GM23338 (cell line): ENCODE measurements at regions not wholly inside any gene's neighbourhood (a gene's known extent, or its start where the extent isn't known, plus 50 kb on each side); places are given as distances from the start of the nearest gene placed in this dataset.

Experiments used
- ATAC-seq: fragments of 200-7000 bp; cut with Tn5 transposase; 3 replicates; pipeline ENCODE4 v1.9.1; 2020
- DNase-seq: peaks from one replicate; pipeline ENCODE4 v3.0.0-alpha.2; 2015; ENCODE audit warnings: low spot score
- H2AFZ ChIP-seq: fragments of 200-600 bp; sonication (generic); 2 replicates; pipeline ENCODE4 v1.8.0; 2016; ENCODE audit warnings: antibody characterized with exemption, mild to moderate bottlenecking, moderate library complexity
- H3F3A ChIP-seq: fragments of 200-600 bp; sonication (generic); replicated peaks from 2 replicates; pipeline ENCODE4 v1.8.0; 2017; ENCODE audit warnings: antibody characterized with exemption, mixed run types, low read depth
- H3K27ac ChIP-seq: fragments of 200-600 bp; sonication (generic); 2 replicates; pipeline ENCODE4 v1.6.1; 2016; ENCODE audit warnings: low read depth
- H3K27me3 ChIP-seq: fragments of 200-600 bp; sonication (generic); 2 replicates; pipeline ENCODE4 v1.8.0; 2016; ENCODE audit warnings: mild to moderate bottlenecking, mixed run types, moderate library complexity; ENCODE audit not compliant: insufficient read depth
- H3K36me3 ChIP-seq: fragments of 200-600 bp; sonication (generic); 2 replicates; pipeline ENCODE4 v1.8.0; 2016; ENCODE audit warnings: mild to moderate bottlenecking; ENCODE audit not compliant: insufficient read depth
- H3K4me1 ChIP-seq: fragments of 200-600 bp; sonication (generic); 2 replicates; pipeline ENCODE4 v1.8.0; 2016; ENCODE audit warnings: mild to moderate bottlenecking, moderate library complexity; ENCODE audit not compliant: insufficient read depth
- H3K4me2 ChIP-seq: fragments of 200-600 bp; sonication (generic); 2 replicates; pipeline ENCODE4 v1.7.1; 2017; ENCODE audit warnings: mixed run types
- H3K4me3 ChIP-seq: fragments of 200-600 bp; sonication (generic); 2 replicates; pipeline ENCODE4 v1.6.1; 2016; ENCODE audit warnings: mixed run types
- H3K79me2 ChIP-seq: fragments of 200-600 bp; sonication (generic); replicated peaks from 2 replicates; pipeline ENCODE4 v1.8.0; 2017; ENCODE audit warnings: mild to moderate bottlenecking; ENCODE audit not compliant: insufficient read depth
- H3K9me2 ChIP-seq: fragments of 200-600 bp; sonication (generic); 2 replicates; pipeline ENCODE4 v1.8.0; 2017; ENCODE audit not compliant: insufficient read depth
- H4K20me1 ChIP-seq: fragments of 200-600 bp; sonication (generic); replicated peaks from 2 replicates; pipeline ENCODE4 v1.8.0; 2017; ENCODE audit warnings: mild to moderate bottlenecking; ENCODE audit not compliant: insufficient read depth
- H3K27ac Mint-ChIP-seq: 2 replicates; pipeline ENCODE4 v1.8.0; 2020; ENCODE audit warnings: inconsistent platforms, mild to moderate bottlenecking, moderate library complexity, mixed read lengths
- H3K27me3 Mint-ChIP-seq: 3 replicates; pipeline ENCODE4 v1.8.0; 2022; ENCODE audit warnings: low read depth, mild to moderate bottlenecking, moderate library complexity, mixed read lengths, inconsistent platforms; ENCODE audit not compliant: insufficient read depth, poor library complexity
- H3K36me3 Mint-ChIP-seq: 3 replicates; pipeline ENCODE4 v1.8.0; 2021; ENCODE audit warnings: low read depth, mild to moderate bottlenecking, inconsistent platforms, moderate library complexity, mixed read lengths
- H3K4me1 Mint-ChIP-seq: 3 replicates; pipeline ENCODE4 v1.8.0; 2020; ENCODE audit warnings: mild to moderate bottlenecking, inconsistent platforms, mixed read lengths
- H3K4me3 Mint-ChIP-seq: 3 replicates; pipeline ENCODE4 v1.8.0; 2021; ENCODE audit warnings: moderate library complexity, mild to moderate bottlenecking, inconsistent platforms, mixed read lengths
- H3K9me3 Mint-ChIP-seq: 3 replicates; pipeline ENCODE4 v1.8.0; 2020; ENCODE audit warnings: moderate library complexity, mild to moderate bottlenecking, inconsistent platforms, mixed read lengths
- CREB1 ChIP-seq: fragments of 250-450 bp; sonication (Bioruptor Pico); IDR thresholded peaks from 2 replicates; pipeline ENCODE4 v1.5.0; 2020; ENCODE audit warnings: low read depth, mild to moderate bottlenecking, moderate library complexity
- EZH2 ChIP-seq: fragments of 200-600 bp; sonication (generic); IDR thresholded peaks from one replicate; pipeline ENCODE4 v1.8.0; 2017; ENCODE audit warnings: antibody characterized with exemption, mild to moderate bottlenecking, low read depth; ENCODE audit not compliant: unreplicated experiment
- EZH2phosphoT487 ChIP-seq: fragments of 200-600 bp; sonication (generic); IDR thresholded peaks from one replicate; pipeline ENCODE4 v1.8.1; 2018; ENCODE audit warnings: antibody characterized with exemption; ENCODE audit not compliant: unreplicated experiment
- JUNB ChIP-seq: IDR thresholded peaks from one replicate; pipeline ENCODE4 v1.6.1; 2016; ENCODE audit warnings: antibody characterized with exemption; ENCODE audit not compliant: unreplicated experiment
- NANOG ChIP-seq: IDR thresholded peaks from 2 replicates; pipeline ENCODE4 v1.6.1; 2016; ENCODE audit warnings: antibody characterized with exemption, borderline replicate concordance
- POLR2AphosphoS5 ChIP-seq: IDR thresholded peaks from 2 replicates; pipeline ENCODE4 v1.6.1; 2016; ENCODE audit warnings: antibody characterized with exemption, low read depth
- STAT1 ChIP-seq: IDR thresholded peaks from one replicate; pipeline ENCODE4 v1.6.1; 2016; ENCODE audit warnings: antibody characterized with exemption; ENCODE audit not compliant: unreplicated experiment
- ZNF114 ChIP-seq: fragments of 250-450 bp; sonication (Bioruptor Pico); IDR thresholded peaks from 2 replicates; pipeline ENCODE4 v1.5.0; 2020; ENCODE audit warnings: mild to moderate bottlenecking, moderate library complexity
- ZNF331 ChIP-seq: fragments of 250-450 bp; sonication (Bioruptor Pico); IDR thresholded peaks from 2 replicates; pipeline ENCODE4 v1.5.0; 2020; ENCODE audit warnings: low read depth, mild to moderate bottlenecking, moderate library complexity
- TF ChIP-seq, protein P1 (sequence below): IDR thresholded peaks from 2 replicates; pipeline ENCODE4 v1.6.1; 2016; ENCODE audit warnings: antibody characterized with exemption
- TF ChIP-seq, protein P2 (sequence below): fragments of 250-450 bp; sonication (Bioruptor Pico); IDR thresholded peaks from 2 replicates; pipeline ENCODE4 v1.5.0; 2020; ENCODE audit warnings: mild to moderate bottlenecking, moderate library complexity
- TF ChIP-seq, protein P3 (sequence below): IDR thresholded peaks from one replicate; pipeline ENCODE4 v1.6.1; 2018; ENCODE audit warnings: antibody characterized with exemption; ENCODE audit not compliant: unreplicated experiment
- TF ChIP-seq, protein P4 (sequence below), 2 experiments: fragments of 200-600 bp in 1 of 2; sonication (generic) in 1 of 2; conservative IDR thresholded peaks; 2 replicates each; pipeline versions ENCODE4 v1.5.1 to v1.6.1; 2016 to 2017; ENCODE audit warnings: antibody characterized with exemption in 2 of 2, low read depth in 2 of 2, mild to moderate bottlenecking in 2 of 2, moderate library complexity in 1 of 2

DNA sequence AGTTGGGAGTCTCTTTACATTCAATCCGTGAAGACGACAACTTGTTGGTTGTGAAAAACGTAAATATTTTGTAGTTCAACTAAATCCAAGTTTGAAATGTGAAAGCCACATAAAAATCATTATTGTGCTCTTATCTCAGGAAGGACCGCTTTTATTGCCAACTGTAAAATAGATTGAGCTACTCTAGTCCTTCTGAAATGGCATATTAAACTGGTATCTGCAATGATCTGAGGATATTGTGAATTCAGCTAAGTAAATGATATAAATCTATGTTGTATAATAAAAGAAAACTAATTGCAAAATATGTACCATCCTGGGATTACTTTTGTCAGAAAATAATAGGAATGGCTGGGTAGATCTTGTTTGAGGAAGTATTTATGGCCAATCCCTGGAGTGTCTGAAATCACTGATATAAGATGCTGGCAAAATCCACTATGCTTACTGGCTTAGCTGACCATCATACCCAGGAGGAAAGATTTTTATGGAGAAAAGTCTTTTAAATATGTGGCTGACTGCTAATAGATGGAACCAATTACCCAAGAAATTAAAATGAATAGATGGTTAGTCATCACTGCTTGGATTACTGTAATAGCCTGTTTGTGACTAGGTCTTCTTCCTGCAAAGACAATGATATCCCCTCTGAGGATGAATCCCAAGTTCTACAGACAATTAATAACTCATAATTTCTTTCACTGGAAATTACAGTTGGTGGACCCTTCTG is 191.8 kb downstream of the SEMA6D start:
- H3K4me1 ChIP-seq, result no peaks in the 10 kb centered on the region
- H4K20me1 ChIP-seq, result no peaks in the 10 kb centered on the region; the same call in 1 of the 2 replicates
- H3K27me3 ChIP-seq, result no peaks in the 10 kb centered on the region
- no peak overlapping the region for H3K4me2 ChIP-seq
- no peak overlapping the region for H2AFZ ChIP-seq
- Mint-ChIP-seq H3K9me3 (peaks cover 14% of the 10 kb centered on the region), H3K4me1 (no peaks in the 10 kb centered on the region), H3K27me3 (no peaks in the 10 kb centered on the region), H3K4me3 (no peak overlapping the region), H3K27ac (no peak overlapping the region), H3K36me3 (peaks cover 7% of the 10 kb centered on the region)
- no peaks in the 10 kb centered on the region for H3K36me3 ChIP-seq
- H3K79me2 ChIP-seq, result no peaks in the 10 kb centered on the region
- DNase-seq, result no peak
- TF ChIP-seq STAT1, result no peak
- TF ChIP-seq, protein P1, sequence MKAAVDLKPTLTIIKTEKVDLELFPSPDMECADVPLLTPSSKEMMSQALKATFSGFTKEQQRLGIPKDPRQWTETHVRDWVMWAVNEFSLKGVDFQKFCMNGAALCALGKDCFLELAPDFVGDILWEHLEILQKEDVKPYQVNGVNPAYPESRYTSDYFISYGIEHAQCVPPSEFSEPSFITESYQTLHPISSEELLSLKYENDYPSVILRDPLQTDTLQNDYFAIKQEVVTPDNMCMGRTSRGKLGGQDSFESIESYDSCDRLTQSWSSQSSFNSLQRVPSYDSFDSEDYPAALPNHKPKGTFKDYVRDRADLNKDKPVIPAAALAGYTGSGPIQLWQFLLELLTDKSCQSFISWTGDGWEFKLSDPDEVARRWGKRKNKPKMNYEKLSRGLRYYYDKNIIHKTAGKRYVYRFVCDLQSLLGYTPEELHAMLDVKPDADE, result no peak
- TF ChIP-seq POLR2AphosphoS5, result no peak
- TF ChIP-seq CREB1 (CRISPR knock-in tag), result no peak
- no peak for TF ChIP-seq ZNF114 (CRISPR knock-in tag)
- TF ChIP-seq, protein P2, sequence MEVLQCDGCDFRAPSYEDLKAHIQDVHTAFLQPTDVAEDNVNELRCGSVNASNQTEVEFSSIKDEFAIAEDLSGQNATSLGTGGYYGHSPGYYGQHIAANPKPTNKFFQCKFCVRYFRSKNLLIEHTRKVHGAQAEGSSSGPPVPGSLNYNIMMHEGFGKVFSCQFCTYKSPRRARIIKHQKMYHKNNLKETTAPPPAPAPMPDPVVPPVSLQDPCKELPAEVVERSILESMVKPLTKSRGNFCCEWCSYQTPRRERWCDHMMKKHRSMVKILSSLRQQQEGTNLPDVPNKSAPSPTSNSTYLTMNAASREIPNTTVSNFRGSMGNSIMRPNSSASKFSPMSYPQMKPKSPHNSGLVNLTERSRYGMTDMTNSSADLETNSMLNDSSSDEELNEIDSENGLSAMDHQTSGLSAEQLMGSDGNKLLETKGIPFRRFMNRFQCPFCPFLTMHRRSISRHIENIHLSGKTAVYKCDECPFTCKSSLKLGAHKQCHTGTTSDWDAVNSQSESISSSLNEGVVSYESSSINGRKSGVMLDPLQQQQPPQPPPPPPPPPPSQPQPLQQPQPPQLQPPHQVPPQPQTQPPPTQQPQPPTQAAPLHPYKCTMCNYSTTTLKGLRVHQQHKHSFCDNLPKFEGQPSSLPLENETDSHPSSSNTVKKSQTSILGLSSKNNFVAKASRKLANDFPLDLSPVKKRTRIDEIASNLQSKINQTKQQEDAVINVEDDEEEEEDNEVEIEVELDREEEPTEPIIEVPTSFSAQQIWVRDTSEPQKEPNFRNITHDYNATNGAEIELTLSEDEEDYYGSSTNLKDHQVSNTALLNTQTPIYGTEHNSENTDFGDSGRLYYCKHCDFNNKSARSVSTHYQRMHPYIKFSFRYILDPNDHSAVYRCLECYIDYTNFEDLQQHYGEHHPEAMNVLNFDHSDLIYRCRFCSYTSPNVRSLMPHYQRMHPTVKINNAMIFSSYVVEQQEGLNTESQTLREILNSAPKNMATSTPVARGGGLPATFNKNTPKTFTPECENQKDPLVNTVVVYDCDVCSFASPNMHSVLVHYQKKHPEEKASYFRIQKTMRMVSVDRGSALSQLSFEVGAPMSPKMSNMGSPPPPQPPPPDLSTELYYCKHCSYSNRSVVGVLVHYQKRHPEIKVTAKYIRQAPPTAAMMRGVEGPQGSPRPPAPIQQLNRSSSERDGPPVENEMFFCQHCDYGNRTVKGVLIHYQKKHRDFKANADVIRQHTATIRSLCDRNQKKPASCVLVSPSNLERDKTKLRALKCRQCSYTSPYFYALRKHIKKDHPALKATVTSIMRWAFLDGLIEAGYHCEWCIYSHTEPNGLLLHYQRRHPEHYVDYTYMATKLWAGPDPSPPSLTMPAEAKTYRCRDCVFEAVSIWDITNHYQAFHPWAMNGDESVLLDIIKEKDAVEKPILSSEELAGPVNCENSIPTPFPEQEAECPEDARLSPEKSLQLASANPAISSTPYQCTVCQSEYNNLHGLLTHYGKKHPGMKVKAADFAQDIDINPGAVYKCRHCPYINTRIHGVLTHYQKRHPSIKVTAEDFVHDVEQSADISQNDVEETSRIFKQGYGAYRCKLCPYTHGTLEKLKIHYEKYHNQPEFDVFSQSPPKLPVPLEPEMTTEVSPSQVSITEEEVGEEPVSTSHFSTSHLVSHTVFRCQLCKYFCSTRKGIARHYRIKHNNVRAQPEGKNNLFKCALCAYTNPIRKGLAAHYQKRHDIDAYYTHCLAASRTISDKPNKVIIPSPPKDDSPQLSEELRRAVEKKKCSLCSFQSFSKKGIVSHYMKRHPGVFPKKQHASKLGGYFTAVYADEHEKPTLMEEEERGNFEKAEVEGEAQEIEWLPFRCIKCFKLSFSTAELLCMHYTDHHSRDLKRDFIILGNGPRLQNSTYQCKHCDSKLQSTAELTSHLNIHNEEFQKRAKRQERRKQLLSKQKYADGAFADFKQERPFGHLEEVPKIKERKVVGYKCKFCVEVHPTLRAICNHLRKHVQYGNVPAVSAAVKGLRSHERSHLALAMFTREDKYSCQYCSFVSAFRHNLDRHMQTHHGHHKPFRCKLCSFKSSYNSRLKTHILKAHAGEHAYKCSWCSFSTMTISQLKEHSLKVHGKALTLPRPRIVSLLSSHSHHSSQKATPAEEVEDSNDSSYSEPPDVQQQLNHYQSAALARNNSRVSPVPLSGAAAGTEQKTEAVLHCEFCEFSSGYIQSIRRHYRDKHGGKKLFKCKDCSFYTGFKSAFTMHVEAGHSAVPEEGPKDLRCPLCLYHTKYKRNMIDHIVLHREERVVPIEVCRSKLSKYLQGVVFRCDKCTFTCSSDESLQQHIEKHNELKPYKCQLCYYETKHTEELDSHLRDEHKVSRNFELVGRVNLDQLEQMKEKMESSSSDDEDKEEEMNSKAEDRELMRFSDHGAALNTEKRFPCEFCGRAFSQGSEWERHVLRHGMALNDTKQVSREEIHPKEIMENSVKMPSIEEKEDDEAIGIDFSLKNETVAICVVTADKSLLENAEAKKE (CRISPR knock-in tag), result no peak
- no peak for TF ChIP-seq NANOG
- TF ChIP-seq JUNB, result no peak
- TF ChIP-seq, protein P3, sequence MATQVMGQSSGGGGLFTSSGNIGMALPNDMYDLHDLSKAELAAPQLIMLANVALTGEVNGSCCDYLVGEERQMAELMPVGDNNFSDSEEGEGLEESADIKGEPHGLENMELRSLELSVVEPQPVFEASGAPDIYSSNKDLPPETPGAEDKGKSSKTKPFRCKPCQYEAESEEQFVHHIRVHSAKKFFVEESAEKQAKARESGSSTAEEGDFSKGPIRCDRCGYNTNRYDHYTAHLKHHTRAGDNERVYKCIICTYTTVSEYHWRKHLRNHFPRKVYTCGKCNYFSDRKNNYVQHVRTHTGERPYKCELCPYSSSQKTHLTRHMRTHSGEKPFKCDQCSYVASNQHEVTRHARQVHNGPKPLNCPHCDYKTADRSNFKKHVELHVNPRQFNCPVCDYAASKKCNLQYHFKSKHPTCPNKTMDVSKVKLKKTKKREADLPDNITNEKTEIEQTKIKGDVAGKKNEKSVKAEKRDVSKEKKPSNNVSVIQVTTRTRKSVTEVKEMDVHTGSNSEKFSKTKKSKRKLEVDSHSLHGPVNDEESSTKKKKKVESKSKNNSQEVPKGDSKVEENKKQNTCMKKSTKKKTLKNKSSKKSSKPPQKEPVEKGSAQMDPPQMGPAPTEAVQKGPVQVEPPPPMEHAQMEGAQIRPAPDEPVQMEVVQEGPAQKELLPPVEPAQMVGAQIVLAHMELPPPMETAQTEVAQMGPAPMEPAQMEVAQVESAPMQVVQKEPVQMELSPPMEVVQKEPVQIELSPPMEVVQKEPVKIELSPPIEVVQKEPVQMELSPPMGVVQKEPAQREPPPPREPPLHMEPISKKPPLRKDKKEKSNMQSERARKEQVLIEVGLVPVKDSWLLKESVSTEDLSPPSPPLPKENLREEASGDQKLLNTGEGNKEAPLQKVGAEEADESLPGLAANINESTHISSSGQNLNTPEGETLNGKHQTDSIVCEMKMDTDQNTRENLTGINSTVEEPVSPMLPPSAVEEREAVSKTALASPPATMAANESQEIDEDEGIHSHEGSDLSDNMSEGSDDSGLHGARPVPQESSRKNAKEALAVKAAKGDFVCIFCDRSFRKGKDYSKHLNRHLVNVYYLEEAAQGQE, result no peak
- no peak for TF ChIP-seq EZH2
- TF ChIP-seq, protein P4, sequence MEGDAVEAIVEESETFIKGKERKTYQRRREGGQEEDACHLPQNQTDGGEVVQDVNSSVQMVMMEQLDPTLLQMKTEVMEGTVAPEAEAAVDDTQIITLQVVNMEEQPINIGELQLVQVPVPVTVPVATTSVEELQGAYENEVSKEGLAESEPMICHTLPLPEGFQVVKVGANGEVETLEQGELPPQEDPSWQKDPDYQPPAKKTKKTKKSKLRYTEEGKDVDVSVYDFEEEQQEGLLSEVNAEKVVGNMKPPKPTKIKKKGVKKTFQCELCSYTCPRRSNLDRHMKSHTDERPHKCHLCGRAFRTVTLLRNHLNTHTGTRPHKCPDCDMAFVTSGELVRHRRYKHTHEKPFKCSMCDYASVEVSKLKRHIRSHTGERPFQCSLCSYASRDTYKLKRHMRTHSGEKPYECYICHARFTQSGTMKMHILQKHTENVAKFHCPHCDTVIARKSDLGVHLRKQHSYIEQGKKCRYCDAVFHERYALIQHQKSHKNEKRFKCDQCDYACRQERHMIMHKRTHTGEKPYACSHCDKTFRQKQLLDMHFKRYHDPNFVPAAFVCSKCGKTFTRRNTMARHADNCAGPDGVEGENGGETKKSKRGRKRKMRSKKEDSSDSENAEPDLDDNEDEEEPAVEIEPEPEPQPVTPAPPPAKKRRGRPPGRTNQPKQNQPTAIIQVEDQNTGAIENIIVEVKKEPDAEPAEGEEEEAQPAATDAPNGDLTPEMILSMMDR (conservative IDR thresholded peaks at IDR 0.05; ENCODE audit: low read depth in 2 of 2), result no peak
- no peak for TF ChIP-seq ZNF331 (CRISPR knock-in tag)
- no peak for TF ChIP-seq EZH2phosphoT487
- H3F3A ChIP-seq, result no peaks in the 10 kb centered on the region
- H3K4me3 ChIP-seq, result no peak overlapping the region
- H3K27ac ChIP-seq, result no peak overlapping the region
- ATAC-seq, result no peak
- H3K9me2 ChIP-seq, result no peaks in the 10 kb centered on the region
